NOMO-1 treated with dmso at 0.1 percent for 144 hours (cell line): ENCODE measurements at regions not wholly inside any gene's neighbourhood (a gene's known extent, or its start where the extent isn't known, plus 50 kb on each side); places are given as distances from the start of the nearest gene placed in this dataset.
A peak's percentile ranks its signal among the peaks of the same experiment; 100 is the strongest.

Experiments
- DNase-seq: peaks from one replicate; lab custom pipeline; 2025; ENCODE audit not compliant: unreplicated experiment; lab: John Stamatoyannopoulos, UW

GRCh38 chr18:60554967-60555366, 182.4 kb upstream of the MC4R start:
- no peak for DNase-seq

GRCh38 chr18:60555625-60556024, 183.1 kb upstream of the MC4R start:
- no peak for DNase-seq

GRCh38 chr18:60556326-60556725, 183.8 kb upstream of the MC4R start:
- no peak for DNase-seq

- no peak for DNase-seq
Measured at GRCh38 chr18:60560071-60560470, 187.5 kb upstream of the MC4R start.

GRCh38 chr18:60563082-60563481, 190.5 kb upstream of the MC4R start:
- DNase-seq, result no peak

GRCh38 chr18:60568220-60568619, 195.6 kb upstream of the MC4R start:
- DNase-seq, result peak; percentile 72

- no peak for DNase-seq
Measured at GRCh38 chr18:60570172-60570571, 197.6 kb upstream of the MC4R start.

GRCh38 chr18:60577457-60577856, 204.9 kb upstream of the MC4R start:
- no peak for DNase-seq

GRCh38 chr18:60585670-60586069, 213.1 kb upstream of the MC4R start:
- DNase-seq, result no peak

- DNase-seq, result no peak
Measured at GRCh38 chr18:60593249-60593648, 220.7 kb upstream of the MC4R start.

- no peak for DNase-seq
Measured at GRCh38 chr18:60596928-60597327, 224.4 kb upstream of the MC4R start.

GRCh38 chr18:60599267-60599666, 226.7 kb upstream of the MC4R start:
- DNase-seq, result no peak

- DNase-seq, result no peak
Measured at GRCh38 chr18:60599995-60600394, 227.4 kb upstream of the MC4R start.

GRCh38 chr18:60601249-60601648, 228.7 kb upstream of the MC4R start:
- no peak for DNase-seq

- no peak for DNase-seq
Measured at GRCh38 chr18:60623331-60623730, 250.8 kb upstream of the MC4R start.

- DNase-seq, result no peak
Measured at GRCh38 chr18:60624207-60624606, 251.6 kb upstream of the MC4R start.

- no peak for DNase-seq
Measured at GRCh38 chr18:60639836-60640235, 267.3 kb upstream of the MC4R start.

- DNase-seq, result no peak
Measured at GRCh38 chr18:60643009-60643408, 270.4 kb upstream of the MC4R start.

- DNase-seq, result no peak
Measured at GRCh38 chr18:60646725-60647124, 274.1 kb upstream of the MC4R start.

- DNase-seq, result no peak
Measured at GRCh38 chr18:60649107-60649506, 276.5 kb upstream of the MC4R start.

GRCh38 chr18:60649842-60650536, 277.4 kb upstream of the MC4R start:
- DNase-seq, result no peak

- DNase-seq, result no peak
Measured at GRCh38 chr18:60654298-60654697, 281.7 kb upstream of the MC4R start.

GRCh38 chr18:60656553-60656952, 284.0 kb upstream of the MC4R start:
- DNase-seq, result peak; percentile 41
